GM18909 (cell line): ENCODE measurements at regions not wholly inside any gene's neighbourhood (a gene's known extent, or its start where the extent isn't known, plus 50 kb on each side); places are given as distances from the start of the nearest gene placed in this dataset.
"Not testable (repeated sequence)": the region's sequence is repeated elsewhere in the genome, so short reads cannot be mapped to it uniquely, and the experiment has no call there.

Experiments
- ATAC-seq: cut with Tn5 transposase; IDR thresholded peaks from one replicate; pipeline ENCODE4 v1.9.1; 2021; ENCODE audit warnings: mild to moderate bottlenecking; ENCODE audit not compliant: unreplicated experiment, poor library complexity

GRCh38 chr2:137879121-137879520 is 85.2 kb upstream of the HNMT start:
- no peak for ATAC-seq

- ATAC-seq: no peak
These were observed 82.6 kb upstream of the HNMT start for GRCh38 chr2:137881711-137882110.

GRCh38 chr2:137886083-137886831 is 78.0 kb upstream of the HNMT start:
- ATAC-seq: no peak

GRCh38 chr2:137888845-137889244 is 75.4 kb upstream of the HNMT start:
- no peak for ATAC-seq

GRCh38 chr2:137892739-137893138 is 71.5 kb upstream of the HNMT start:
- no peak for ATAC-seq

GRCh38 chr2:137893145-137893544 is 71.1 kb upstream of the HNMT start:
- no peak for ATAC-seq

- ATAC-seq: no peak
These were observed 67.8 kb upstream of the HNMT start for GRCh38 chr2:137896467-137896866.

GRCh38 chr2:137897082-137897481 is 67.2 kb upstream of the HNMT start:
- no peak for ATAC-seq

GRCh38 chr2:137900421-137901141 is 63.7 kb upstream of the HNMT start:
- ATAC-seq: no peak

- ATAC-seq: no peak
These were observed 53.6 kb upstream of the HNMT start for GRCh38 chr2:137910641-137911040.

- ATAC-seq: no peak
These were observed 51.9 kb upstream of the HNMT start for GRCh38 chr2:137912371-137912770.

- ATAC-seq: no peak
These were observed 51.1 kb upstream of the HNMT start for GRCh38 chr2:137913169-137913568.

GRCh38 chr2:137913648-137914047 is 50.6 kb upstream of the HNMT start:
- not testable (repeated sequence) for ATAC-seq
